ENCODE measurements at regions not wholly inside any gene's neighbourhood (a gene's known extent, or its start where the extent isn't known, plus 50 kb on each side); places are given as distances from the start of the nearest gene placed in this dataset.

GRCh38 chr22:27690599-27690998, 111.0 kb downstream of the MN1 start:
- no peak for FAIRE-seq
- CTCF ChIA-PET (ENCODE audit: partially characterized antibody), result interaction anchor here (0.7 to 3.6 kb wide), 2 partner anchors 10 to 267 kb away, joined by 4 to 27 read pairs; no protein-coding TSS in a partner anchor
- TF ChIP-seq RBBP5 (IDR thresholded peaks at IDR 0.05; ENCODE audit: borderline replicate concordance, low read depth, low read length), result no peak
- no peak for TF ChIP-seq CTBP2 (IDR thresholded peaks at IDR 0.05; ENCODE audit: borderline replicate concordance, insufficient read depth, insufficient read length, low read length)
- TF ChIP-seq ZNF274 (IDR thresholded peaks at IDR 0.05; ENCODE audit: borderline replicate concordance, extremely low read depth, low read length), result no peak
- no peak for TF ChIP-seq BRCA1 (IDR thresholded peaks at IDR 0.05; ENCODE audit: low read depth, low read length)
- TF ChIP-seq BCL11A (IDR thresholded peaks at IDR 0.05; ENCODE audit: low read depth in 2 of 2, low read length in 2 of 2), result no peak
- TF ChIP-seq CEBPB (IDR thresholded peaks at IDR 0.05; ENCODE audit: low read depth, low read length), result no peak
- no peak for TF ChIP-seq ASH2L (IDR thresholded peaks at IDR 0.05; ENCODE audit: low read length)

More at GRCh38 chr22:27690599-27690998, 111.0 kb downstream of the MN1 start:
- no peak overlapping the region for H3K27ac ChIP-seq (ENCODE audit: low read depth, low read length)
- WGBS, 2 experiments (ENCODE audit: extremely low coverage in 1 of 2, insufficient coverage in 1 of 2, insufficient read length in 1 of 2, insufficient replicate concordance in 2 of 2, low coverage in 1 of 2, low lambda C conversion rate in 2 of 2, missing lambda C conversion rate in 1 of 2), result 89% methylated on average over 3 of the region's 3 CpGs; no CpG with 5 or more reads in 1 of the 2 experiments
- H3K18ac ChIP-seq (ENCODE audit: extremely low read depth, low read length), result no peak overlapping the region
- H3K14ac ChIP-seq (ENCODE audit: insufficient read length), result no peak overlapping the region
- POLR2A ChIA-PET (ENCODE audit: partially characterized antibody), result no interaction called here
- H2BK5ac ChIP-seq (ENCODE audit: low read depth, low read length), result no peak overlapping the region
- no peak overlapping the region for H2AK5ac ChIP-seq (ENCODE audit: low read depth, low read length)
- H2BK120ac ChIP-seq (replicated peaks; ENCODE audit: low read depth, low read length), result no peak overlapping the region
- no peak overlapping the region for H3K4me2 ChIP-seq (ENCODE audit: insufficient read depth in 1 of 2, low read depth in 2 of 2, low read length in 2 of 2)
- no peaks in the 10 kb centered on the region for H3K9me3 ChIP-seq (ENCODE audit: insufficient read depth in 2 of 2, low read depth in 1 of 2, low read length in 1 of 2)
- H4K8ac ChIP-seq (ENCODE audit: extremely low read depth, insufficient read depth, low read length), result no peak overlapping the region
- no peaks in the 10 kb centered on the region for H4K20me1 ChIP-seq (replicated peaks in 1 of 2; ENCODE audit: control insufficient read depth in 1 of 2, insufficient read depth in 2 of 2, low read length in 2 of 2)
- no peak overlapping the region for H2BK12ac ChIP-seq (ENCODE audit: low read depth, low read length)
- no peak overlapping the region for H4K5ac ChIP-seq (ENCODE audit: insufficient read length, low read depth, low read length)
- no peak overlapping the region for H2AFZ ChIP-seq (ENCODE audit: low read length)
- no peaks in the 10 kb centered on the region for H3K79me2 ChIP-seq (ENCODE audit: control insufficient read depth in 1 of 2, insufficient read depth in 2 of 2, low read length in 2 of 2)
- no peaks in the 10 kb centered on the region for H3K27me3 ChIP-seq (replicated peaks in 1 of 4; ENCODE audit: control insufficient read depth in 3 of 4, extremely low read depth in 1 of 4, insufficient read depth in 3 of 4, low read length in 3 of 4)
- no peak overlapping the region for H2BK15ac ChIP-seq (ENCODE audit: low read length)
- H3K23ac ChIP-seq (ENCODE audit: insufficient read length), result no peak overlapping the region
- no peak overlapping the region for H3K9ac ChIP-seq (replicated peaks in 1 of 4; ENCODE audit: extremely low read depth in 1 of 4, low read depth in 3 of 4, low read length in 3 of 4)
- H2BK20ac ChIP-seq (ENCODE audit: low read length), result no peak overlapping the region
- H3K79me1 ChIP-seq (ENCODE audit: low read depth, low read length), result peaks cover 4% of the 10 kb centered on the region; the same call in 1 of the 2 replicates
- H3K4me1 ChIP-seq (replicated peaks in 1 of 4; ENCODE audit: control insufficient read depth in 3 of 4, insufficient read depth in 4 of 4, low read length in 3 of 4), result no peaks in the 10 kb centered on the region
- no peak overlapping the region for H3K4me3 ChIP-seq (ENCODE audit: extremely low read depth in 1 of 4, insufficient read depth in 2 of 4, low read depth in 3 of 4, low read length in 4 of 4)
- no peak overlapping the region for H4K91ac ChIP-seq (replicated peaks; ENCODE audit: insufficient read length, low read length)
- H3K36me3 ChIP-seq (ENCODE audit: control insufficient read depth in 2 of 4, insufficient read depth in 4 of 4, low read length in 3 of 4), result peaks cover 0 to 4% (median 2%) of the 10 kb centered on the region in 4 experiments; a peak in 3 of 8 replicates
- no peak overlapping the region for H3K4ac ChIP-seq (replicated peaks; ENCODE audit: insufficient read length, low read depth, low read length)
- H3K23me2 ChIP-seq (ENCODE audit: low read depth, low read length), result no peaks in the 10 kb centered on the region
- DNase-seq (ENCODE audit: low read depth in 1 of 2, low spot score in 2 of 2), result no peak
- H3K56ac ChIP-seq (replicated peaks; ENCODE audit: insufficient read length, low read depth, low read length), result no peak overlapping the region

Measured in H1 (cell line).